Esophagus squamous epithelium (tissue), 5 donors: ENCODE measurements at regions not wholly inside any gene's neighbourhood (a gene's known extent, or its start where the extent isn't known, plus 50 kb on each side); places are given as distances from the start of the nearest gene placed in this dataset.

Experiments
- DNase-seq: peaks from one replicate; lab custom pipeline; 2025; lab: John Stamatoyannopoulos, UW
- H3K27ac ChIP-seq, 4 donors: fragments of 200-600 bp; sonication (generic); one replicate each; pipeline ENCODE4 v1.5.1; 2016 to 2019; ENCODE audit warnings: mild to moderate bottlenecking in 1 of 4
- H3K27me3 ChIP-seq, 4 donors: fragments of 200-600 bp; sonication (generic); 1 replicate in 3 of 4; 2 replicates in 1 of 4; pipeline versions ENCODE4 v1.5.1 to v1.6.0; 2017 to 2021; ENCODE audit warnings: antibody characterized with exemption in 1 of 4
- H3K36me3 ChIP-seq, 3 donors: fragments of 200-600 bp; sonication (generic); one replicate each; pipeline ENCODE4 v1.5.1; 2016 to 2019
- H3K4me1 ChIP-seq, 3 donors: fragments of 200-600 bp; sonication (generic); one replicate each; pipeline ENCODE4 v1.5.1; 2017 to 2019
- H3K4me3 ChIP-seq, 4 donors: fragments of 200-600 bp; sonication (generic); 1 replicate in 3 of 4; 2 replicates in 1 of 4; pipeline ENCODE4 v1.5.1; 2016 to 2019; ENCODE audit warnings: mild to moderate bottlenecking in 2 of 4, moderate library complexity in 1 of 4
- H3K9me3 ChIP-seq, 3 donors: fragments of 200-600 bp; sonication (generic); one replicate each; pipeline ENCODE4 v1.5.1; 2016 to 2019
- POLR2A ChIP-seq, 4 donors: fragments of 450-650 bp; IDR thresholded peaks; one replicate each; pipeline ENCODE4 v1.6.1; 2017; ENCODE audit warnings: antibody characterized with exemption in 4 of 4, mild to moderate bottlenecking in 4 of 4, moderate library complexity in 3 of 4
- WGBS, 2 donors: methylation state at CpG; one replicate each; pipeline ENCODE4 v1.1.5; 2018; 5-methylcytosine and 5-hydroxymethylcytosine counted together
- intact Hi-C: fragments of 100-400 bp; cut with DNase I; formaldehyde crosslinking; loops from one replicate; pipeline ENCODE4 v1.15.0; 2022
- TF ChIP-seq, protein P1 (sequence below), 6 experiments: fragments of 450-650 bp in 4 of 6; fragments of 200-600 bp in 2 of 6; sonication (generic) in 2 of 6; IDR thresholded peaks; one replicate each; pipeline ENCODE4 v1.5.1; 2016 to 2019; ENCODE audit warnings: antibody characterized with exemption in 6 of 6, mild to moderate bottlenecking in 4 of 6, moderate library complexity in 4 of 6
- donor health status: DM: yes; HTN: yes; CAD: no.

GRCh38 chr20:63076421-63076820, 69.7 kb upstream of the BHLHE23 start:
- intact Hi-C loops: no loop called here
- 62 to 67% methylated on average over 4 to 5 of the region's 5 CpGs for WGBS, 2 donors
- Histone ChIP-seq H3K9me3 (peaks cover 0 to 28% (median 16%) of the 10 kb centered on the region in 3 donors), H3K27ac (no peak overlapping the region), H3K4me1 (peaks cover 0 to 5% (median 0%) of the 10 kb centered on the region in 3 donors), H3K4me3 (no peak overlapping the region), H3K27me3 (peaks cover 0 to 73% (median 7%) of the 10 kb centered on the region in 4 donors), H3K36me3 (no peaks in the 10 kb centered on the region)
- TF ChIP-seq, protein P1, sequence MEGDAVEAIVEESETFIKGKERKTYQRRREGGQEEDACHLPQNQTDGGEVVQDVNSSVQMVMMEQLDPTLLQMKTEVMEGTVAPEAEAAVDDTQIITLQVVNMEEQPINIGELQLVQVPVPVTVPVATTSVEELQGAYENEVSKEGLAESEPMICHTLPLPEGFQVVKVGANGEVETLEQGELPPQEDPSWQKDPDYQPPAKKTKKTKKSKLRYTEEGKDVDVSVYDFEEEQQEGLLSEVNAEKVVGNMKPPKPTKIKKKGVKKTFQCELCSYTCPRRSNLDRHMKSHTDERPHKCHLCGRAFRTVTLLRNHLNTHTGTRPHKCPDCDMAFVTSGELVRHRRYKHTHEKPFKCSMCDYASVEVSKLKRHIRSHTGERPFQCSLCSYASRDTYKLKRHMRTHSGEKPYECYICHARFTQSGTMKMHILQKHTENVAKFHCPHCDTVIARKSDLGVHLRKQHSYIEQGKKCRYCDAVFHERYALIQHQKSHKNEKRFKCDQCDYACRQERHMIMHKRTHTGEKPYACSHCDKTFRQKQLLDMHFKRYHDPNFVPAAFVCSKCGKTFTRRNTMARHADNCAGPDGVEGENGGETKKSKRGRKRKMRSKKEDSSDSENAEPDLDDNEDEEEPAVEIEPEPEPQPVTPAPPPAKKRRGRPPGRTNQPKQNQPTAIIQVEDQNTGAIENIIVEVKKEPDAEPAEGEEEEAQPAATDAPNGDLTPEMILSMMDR (IDR thresholded peaks at IDR 0.05): no peak
- TF ChIP-seq POLR2A (IDR thresholded peaks at IDR 0.05): no peak
- DNase-seq: no peak

GRCh38 chr20:63074631-63075030, 67.9 kb upstream of the BHLHE23 start:
- Histone ChIP-seq H3K36me3 (no peaks in the 10 kb centered on the region), H3K27me3 (peaks cover 0 to 74% (median 7%) of the 10 kb centered on the region in 4 donors), H3K27ac (no peak overlapping the region), H3K9me3 (peaks cover 0 to 23% (median 16%) of the 10 kb centered on the region in 3 donors), H3K4me1 (peaks cover 0 to 5% (median 0%) of the 10 kb centered on the region in 3 donors), H3K4me3 (no peak overlapping the region)
- TF ChIP-seq POLR2A (IDR thresholded peaks at IDR 0.05): no peak
- TF ChIP-seq, protein P1 (IDR thresholded peaks at IDR 0.05): no peak
- WGBS, 2 donors: 53 to 72% methylated on average over 9 of the region's 9 CpGs
- DNase-seq: no peak
- intact Hi-C loops: no loop called here

DNA sequence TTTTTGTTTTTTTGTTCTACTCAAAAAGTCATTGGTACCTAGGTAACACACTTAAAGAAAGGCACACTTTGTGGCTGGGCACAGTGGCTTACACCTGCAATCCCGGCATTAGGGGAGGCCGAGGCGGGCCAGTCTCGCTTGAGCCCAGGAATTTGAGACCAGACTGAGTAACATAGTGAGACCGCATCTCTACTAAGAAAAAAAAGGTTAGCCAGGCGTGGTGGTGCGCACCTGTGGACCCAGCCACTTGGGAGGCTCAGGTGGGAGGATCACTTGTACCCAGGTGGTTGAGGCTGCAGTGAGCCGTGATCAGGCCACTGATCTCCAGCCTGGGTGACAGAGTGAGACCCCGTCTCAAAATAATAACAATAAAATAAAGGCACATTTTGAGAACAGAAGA, 67.4 kb upstream of the BHLHE23 start:
- H3K9me3 ChIP-seq: peaks cover 0 to 18% (median 13%) of the 10 kb centered on the region in 3 donors
- TF ChIP-seq POLR2A (IDR thresholded peaks at IDR 0.05): no peak
- 86 to 89% methylated on average over 9 of the region's 9 CpGs for WGBS, 2 donors
- no peak for DNase-seq
- no peak overlapping the region for H3K27ac ChIP-seq
- no peaks in the 10 kb centered on the region for H3K36me3 ChIP-seq
- intact Hi-C loops: no loop called here
- H3K4me1 ChIP-seq: peaks cover 0 to 5% (median 0%) of the 10 kb centered on the region in 3 donors
- H3K27me3 ChIP-seq: peaks cover 0 to 76% (median 7%) of the 10 kb centered on the region in 4 donors
- H3K4me3 ChIP-seq: no peak overlapping the region

DNA sequence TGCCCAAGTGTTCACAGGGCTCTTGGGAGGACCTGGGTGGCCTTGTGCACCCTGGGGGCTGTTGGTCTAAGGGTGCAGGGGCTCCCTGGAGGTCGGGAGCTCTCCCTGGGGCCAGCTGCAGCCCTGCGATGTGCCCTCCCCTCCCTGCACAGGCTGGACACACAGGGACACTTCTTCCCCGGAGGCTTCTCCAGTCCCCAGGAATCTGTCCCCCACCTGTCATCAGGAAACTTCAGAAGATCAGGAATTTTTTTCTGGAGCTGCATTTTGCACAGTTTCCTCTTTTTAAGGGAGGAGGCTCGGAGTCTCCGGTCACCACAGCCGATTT, 66.9 kb upstream of the BHLHE23 start:
- DNase-seq: no peak
- 57 to 78% methylated on average over 5 of the region's 6 CpGs for WGBS, 2 donors
- no peak for TF ChIP-seq POLR2A (IDR thresholded peaks at IDR 0.05)
- TF ChIP-seq, protein P1 (IDR thresholded peaks at IDR 0.05): no peak
- Histone ChIP-seq H3K27me3 (peaks cover 0 to 81% (median 7%) of the 10 kb centered on the region in 4 donors), H3K9me3 (peaks cover 0 to 18% (median 13%) of the 10 kb centered on the region in 3 donors), H3K36me3 (no peaks in the 10 kb centered on the region), H3K4me1 (peaks cover 0 to 5% (median 0%) of the 10 kb centered on the region in 3 donors), H3K27ac (no peak overlapping the region), H3K4me3 (no peak overlapping the region)
- intact Hi-C loops: no loop called here

DNA sequence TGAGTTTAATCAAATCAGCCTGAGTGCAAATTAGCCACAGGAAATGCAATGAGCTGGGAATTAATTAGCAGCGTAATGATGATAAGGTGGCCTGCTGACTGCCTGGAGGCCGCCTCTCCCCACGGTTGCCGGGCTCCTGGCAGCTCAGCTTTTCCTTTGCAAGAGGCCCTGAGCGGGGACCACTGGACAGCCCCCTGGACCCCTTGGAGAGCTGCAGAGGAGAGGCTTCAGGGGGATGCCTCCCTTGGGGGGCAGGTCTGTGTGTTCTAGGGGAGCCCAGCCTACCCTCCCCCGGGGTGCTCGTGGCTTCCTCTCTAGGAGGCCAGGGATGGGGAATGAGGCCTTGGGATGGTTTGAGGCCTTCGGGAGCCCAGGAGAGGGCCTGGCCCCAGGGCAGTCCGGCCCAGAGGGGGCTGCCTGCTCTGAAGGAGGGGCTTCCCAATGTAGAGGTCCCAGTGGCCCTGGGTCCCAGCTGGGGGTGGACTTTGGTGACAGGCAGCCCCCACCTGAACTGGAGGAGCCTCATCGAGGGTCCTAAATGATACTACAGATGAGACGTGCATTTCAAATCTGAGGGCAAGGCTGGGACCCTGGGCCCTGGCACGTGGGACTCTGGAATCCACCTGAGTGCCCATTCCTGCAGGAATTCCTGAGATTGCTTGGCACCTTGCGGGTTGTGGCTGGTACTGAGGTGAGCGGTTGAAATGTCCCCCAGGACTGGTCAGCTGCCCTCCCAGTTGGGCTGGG, 66.4 kb upstream of the BHLHE23 start:
- no peak overlapping the region for H3K27ac ChIP-seq
- peaks cover 0 to 5% (median 0%) of the 10 kb centered on the region in 3 donors for H3K4me1 ChIP-seq
- H3K36me3 ChIP-seq: no peaks in the 10 kb centered on the region
- H3K27me3 ChIP-seq: peaks cover 0 to 86% (median 7%) of the 10 kb centered on the region in 4 donors
- DNase-seq: no peak
- WGBS, 2 donors: 41 to 44% methylated on average over 6 to 9 of the region's 14 CpGs
- intact Hi-C loops: no loop called here
- peaks cover 0 to 18% (median 12%) of the 10 kb centered on the region in 3 donors for H3K9me3 ChIP-seq
- H3K4me3 ChIP-seq: no peak overlapping the region
- TF ChIP-seq, protein P1 (IDR thresholded peaks at IDR 0.05): no peak
- no peak for TF ChIP-seq POLR2A (IDR thresholded peaks at IDR 0.05)
